Caco-2 (cell line): ENCODE measurements at regions not wholly inside any gene's neighbourhood (a gene's known extent, or its start where the extent isn't known, plus 50 kb on each side); places are given as distances from the start of the nearest gene placed in this dataset.

ENCODE experiments used
- BruUV-seq: library from RNA; stranded (reverse); fragments of 400-500 nt; replicated peaks from 2 replicates; lab custom pipeline; 2021; lab: Mats Ljungman, UMichigan
- CTCF ChIA-PET: fragments of 300-600 bp; sonication (Branson Sonifier 250); formaldehyde crosslinking; loops from one replicate; lab custom pipeline; 2022; ENCODE audit warnings: antibody characterized with exemption; lab: Charles Lee
- POLR2A ChIA-PET: fragments of 300-600 bp; sonication (Branson Sonifier 250); formaldehyde crosslinking; loops from one replicate; lab custom pipeline; 2022; ENCODE audit warnings: antibody characterized with exemption; lab: Charles Lee
- DNase-seq, 2 experiments: peaks; one replicate each; pipeline versions ENCODE4 v3.0.0 to v3.0.0-alpha.2; 2020 to 2022
- H3K27me3 ChIP-seq: replicated peaks from 2 replicates; pipeline ENCODE4 v1.6.0; 2011; ENCODE audit warnings: low read length; ENCODE audit not compliant: control insufficient read depth, insufficient read depth
- H3K36me3 ChIP-seq: 2 replicates; pipeline ENCODE4 v1.5.1; 2011; ENCODE audit warnings: low read length; ENCODE audit not compliant: control insufficient read depth, insufficient read depth
- H3K4me1 ChIP-seq: fragments of 250-450 bp; sonication (Bioruptor Pico); 2 replicates; pipeline ENCODE4 v1.5.1; 2020; ENCODE audit warnings: mild to moderate bottlenecking
- H3K4me3 ChIP-seq: 2 replicates; pipeline ENCODE4 v1.5.1; 2011; ENCODE audit warnings: low read depth, mild to moderate bottlenecking, control low read depth, low read length
- H3K9me3 ChIP-seq: fragments of 250-450 bp; sonication (Bioruptor Pico); 2 replicates; pipeline ENCODE4 v1.5.1; 2020; ENCODE audit warnings: mild to moderate bottlenecking, moderate library complexity
- H3K27ac Mint-ChIP-seq: one replicate; pipeline ENCODE4 v1.8.0; 2022; ENCODE audit warnings: mixed read lengths; ENCODE audit not compliant: unreplicated experiment
- H3K27me3 Mint-ChIP-seq: one replicate; pipeline ENCODE4 v1.8.0; 2022; ENCODE audit warnings: mixed read lengths; ENCODE audit not compliant: insufficient read depth, unreplicated experiment
- H3K36me3 Mint-ChIP-seq: one replicate; pipeline ENCODE4 v1.8.0; 2022; ENCODE audit warnings: mild to moderate bottlenecking, mixed read lengths; ENCODE audit not compliant: insufficient read depth, unreplicated experiment
- H3K4me1 Mint-ChIP-seq: one replicate; pipeline ENCODE4 v1.8.0; 2022; ENCODE audit warnings: low read depth, mixed read lengths; ENCODE audit not compliant: unreplicated experiment
- H3K4me3 Mint-ChIP-seq: one replicate; pipeline ENCODE4 v1.8.0; 2022; ENCODE audit warnings: mild to moderate bottlenecking, moderate library complexity, mixed read lengths; ENCODE audit not compliant: unreplicated experiment
- H3K9me3 Mint-ChIP-seq: one replicate; pipeline ENCODE4 v1.8.0; 2022; ENCODE audit warnings: mixed read lengths; ENCODE audit not compliant: unreplicated experiment
- intact Hi-C: fragments of 100-400 bp; cut with micrococcal nuclease; formaldehyde crosslinking; loops from one replicate; pipeline ENCODE4 v1.10.0; 2022; ENCODE audit not compliant: unreplicated experiment
- TF ChIP-seq, protein P1 (sequence below), 2 experiments: fragments of 200-600 bp in 1 of 2; IDR thresholded peaks; 1 replicate in 1 of 2; 2 replicates in 1 of 2; pipeline versions ENCODE4 v1.5.1 to v1.8.0; 2011 to 2022; ENCODE audit warnings: antibody characterized with exemption in 1 of 2, control low read depth in 1 of 2, inconsistent platforms in 1 of 2, low read depth in 1 of 2, low read length in 1 of 2, mild to moderate bottlenecking in 1 of 2, moderate library complexity in 1 of 2; ENCODE audit not compliant: insufficient read depth in 1 of 2, severe bottlenecking in 1 of 2, unreplicated experiment in 1 of 2

- CTCF ChIA-PET = no interaction called here
- no peak for DNase-seq
- H3K36me3 ChIP-seq = no peaks in the 10 kb centered on the region
- intact Hi-C loops = no loop called here
- H3K27me3 ChIP-seq = no peaks in the 10 kb centered on the region
- TF ChIP-seq, protein P1, sequence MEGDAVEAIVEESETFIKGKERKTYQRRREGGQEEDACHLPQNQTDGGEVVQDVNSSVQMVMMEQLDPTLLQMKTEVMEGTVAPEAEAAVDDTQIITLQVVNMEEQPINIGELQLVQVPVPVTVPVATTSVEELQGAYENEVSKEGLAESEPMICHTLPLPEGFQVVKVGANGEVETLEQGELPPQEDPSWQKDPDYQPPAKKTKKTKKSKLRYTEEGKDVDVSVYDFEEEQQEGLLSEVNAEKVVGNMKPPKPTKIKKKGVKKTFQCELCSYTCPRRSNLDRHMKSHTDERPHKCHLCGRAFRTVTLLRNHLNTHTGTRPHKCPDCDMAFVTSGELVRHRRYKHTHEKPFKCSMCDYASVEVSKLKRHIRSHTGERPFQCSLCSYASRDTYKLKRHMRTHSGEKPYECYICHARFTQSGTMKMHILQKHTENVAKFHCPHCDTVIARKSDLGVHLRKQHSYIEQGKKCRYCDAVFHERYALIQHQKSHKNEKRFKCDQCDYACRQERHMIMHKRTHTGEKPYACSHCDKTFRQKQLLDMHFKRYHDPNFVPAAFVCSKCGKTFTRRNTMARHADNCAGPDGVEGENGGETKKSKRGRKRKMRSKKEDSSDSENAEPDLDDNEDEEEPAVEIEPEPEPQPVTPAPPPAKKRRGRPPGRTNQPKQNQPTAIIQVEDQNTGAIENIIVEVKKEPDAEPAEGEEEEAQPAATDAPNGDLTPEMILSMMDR (IDR thresholded peaks at IDR 0.05; ENCODE audit: insufficient read depth in 1 of 2, low read depth in 1 of 2, low read length in 1 of 2, severe bottlenecking in 1 of 2, unreplicated experiment in 1 of 2) = no peak
- H3K4me3 ChIP-seq = no peak overlapping the region
- POLR2A ChIA-PET = no interaction called here
- Mint-ChIP-seq H3K4me3 (no peak overlapping the region), H3K4me1 (peaks cover 6% of the 10 kb centered on the region), H3K27ac (no peak overlapping the region), H3K9me3 (no peaks in the 10 kb centered on the region), H3K36me3 (no peaks in the 10 kb centered on the region), H3K27me3 (no peaks in the 10 kb centered on the region)
- H3K4me1 ChIP-seq = peaks cover 12% of the 10 kb centered on the region; the same call in 1 of the 2 replicates
- no TSS peak for BruUV-seq
- H3K9me3 ChIP-seq = no peaks in the 10 kb centered on the region
Observed at GRCh38 chr13:21930536-21930935, 259.7 kb downstream of the FGF9 start.

GRCh38 chr13:21932578-21932977, 261.7 kb downstream of the FGF9 start:
- H3K27me3 ChIP-seq = no peaks in the 10 kb centered on the region
- CTCF ChIA-PET = no interaction called here

DNA sequence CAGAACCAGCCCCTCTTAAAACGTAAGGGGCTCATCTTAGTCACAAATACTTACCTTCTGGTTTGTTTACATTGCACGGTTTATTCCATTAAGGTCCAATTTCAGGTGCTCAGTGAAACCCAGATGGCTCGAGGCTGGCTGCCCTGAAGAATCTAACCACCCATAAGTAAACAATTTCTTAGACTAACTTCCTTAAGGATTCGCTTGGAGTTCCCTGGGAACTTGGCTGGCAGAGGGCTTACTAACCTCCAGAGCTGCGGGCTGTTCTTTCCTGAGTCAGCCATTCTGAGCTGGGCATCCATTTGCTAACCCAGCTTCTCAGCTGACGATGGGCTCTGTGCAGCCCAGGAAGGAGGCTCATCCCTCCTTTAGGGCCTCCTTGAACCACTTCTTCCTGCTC, 262.1 kb downstream of the FGF9 start:
- peaks cover 4% of the 10 kb centered on the region for H3K27me3 Mint-ChIP-seq
- H3K36me3 Mint-ChIP-seq = no peaks in the 10 kb centered on the region
- BruUV-seq = no TSS peak
- intact Hi-C loops = no loop called here
- DNase-seq = no peak
- Histone ChIP-seq H3K36me3 (no peaks in the 10 kb centered on the region), H3K4me3 (no peak overlapping the region), H3K4me1 (peaks cover 12% of the 10 kb centered on the region; the same call in 1 of the 2 replicates), H3K27me3 (no peaks in the 10 kb centered on the region), H3K9me3 (no peaks in the 10 kb centered on the region)
- ChIA-PET CTCF (no interaction called here), POLR2A (no interaction called here)
- H3K9me3 Mint-ChIP-seq = no peaks in the 10 kb centered on the region
- no peaks in the 10 kb centered on the region for H3K4me1 Mint-ChIP-seq
- TF ChIP-seq, protein P1 (IDR thresholded peaks at IDR 0.05; ENCODE audit: insufficient read depth in 1 of 2, low read depth in 1 of 2, low read length in 1 of 2, severe bottlenecking in 1 of 2, unreplicated experiment in 1 of 2) = no peak
- no peak overlapping the region for H3K4me3 Mint-ChIP-seq
- H3K27ac Mint-ChIP-seq = no peak overlapping the region

More at GRCh38 chr13:21932578-21932977, 261.7 kb downstream of the FGF9 start:
- H3K4me3 Mint-ChIP-seq = no peak overlapping the region
- intact Hi-C loops = no loop called here
- POLR2A ChIA-PET = no interaction called here
- no peak overlapping the region for H3K27ac Mint-ChIP-seq
- no peaks in the 10 kb centered on the region for H3K36me3 ChIP-seq
- no peaks in the 10 kb centered on the region for H3K9me3 ChIP-seq
- H3K4me1 ChIP-seq = peaks cover 12% of the 10 kb centered on the region; the same call in 1 of the 2 replicates
- H3K27me3 Mint-ChIP-seq = no peaks in the 10 kb centered on the region
- no peak overlapping the region for H3K4me3 ChIP-seq
- H3K9me3 Mint-ChIP-seq = no peaks in the 10 kb centered on the region
- H3K36me3 Mint-ChIP-seq = no peaks in the 10 kb centered on the region
- BruUV-seq = no TSS peak
- no peak for DNase-seq
- no peaks in the 10 kb centered on the region for H3K4me1 Mint-ChIP-seq
- TF ChIP-seq, protein P1 (IDR thresholded peaks at IDR 0.05; ENCODE audit: insufficient read depth in 1 of 2, low read depth in 1 of 2, low read length in 1 of 2, severe bottlenecking in 1 of 2, unreplicated experiment in 1 of 2) = no peak
